ENCODE measurements at regions not wholly inside any gene's neighbourhood (a gene's known extent, or its start where the extent isn't known, plus 50 kb on each side); places are given as distances from the start of the nearest gene placed in this dataset.

- DNase-seq (ENCODE audit: low read depth): no peak
These were observed 937.6 kb upstream of the SLIT2 start for GRCh38 chr4:19314116-19314515.

- DNase-seq (ENCODE audit: low read depth): no peak
These were observed 942.3 kb upstream of the SLIT2 start for GRCh38 chr4:19309378-19309777.

DNA sequence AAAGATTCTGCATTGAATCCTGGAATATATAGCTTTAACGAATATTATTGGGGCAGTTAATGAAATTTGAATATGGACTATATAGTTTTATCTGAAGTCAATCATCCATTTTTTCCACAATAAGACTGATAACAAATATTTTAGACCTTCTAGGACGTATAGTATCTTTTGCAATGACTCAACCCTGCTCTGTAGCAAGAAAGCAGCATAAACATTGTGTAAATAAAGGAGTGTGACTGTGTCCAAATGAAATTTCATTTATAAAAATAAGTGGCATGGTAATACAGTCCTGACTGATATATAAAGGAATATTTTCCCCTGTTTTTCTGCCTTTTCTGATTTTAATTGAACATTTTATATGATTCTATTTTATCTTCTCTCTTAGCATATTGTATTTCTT is 947.7 kb upstream of the SLIT2 start:
- no peak for DNase-seq (ENCODE audit: low read depth)

- no peak for DNase-seq (ENCODE audit: low read depth)
These were observed 950.2 kb upstream of the SLIT2 start for GRCh38 chr4:19301527-19301926.

- no peak for DNase-seq (ENCODE audit: low read depth)
These were observed 951.5 kb upstream of the SLIT2 start for GRCh38 chr4:19300213-19300612.

GRCh38 chr4:19298998-19299397 is 952.7 kb upstream of the SLIT2 start:
- no peak for DNase-seq (ENCODE audit: low read depth)

GRCh38 chr4:19293781-19294180 is 957.9 kb upstream of the SLIT2 start:
- DNase-seq (ENCODE audit: low read depth): no peak

- DNase-seq (ENCODE audit: low read depth): no peak
These were observed 958.6 kb upstream of the SLIT2 start for GRCh38 chr4:19293080-19293479.

DNA sequence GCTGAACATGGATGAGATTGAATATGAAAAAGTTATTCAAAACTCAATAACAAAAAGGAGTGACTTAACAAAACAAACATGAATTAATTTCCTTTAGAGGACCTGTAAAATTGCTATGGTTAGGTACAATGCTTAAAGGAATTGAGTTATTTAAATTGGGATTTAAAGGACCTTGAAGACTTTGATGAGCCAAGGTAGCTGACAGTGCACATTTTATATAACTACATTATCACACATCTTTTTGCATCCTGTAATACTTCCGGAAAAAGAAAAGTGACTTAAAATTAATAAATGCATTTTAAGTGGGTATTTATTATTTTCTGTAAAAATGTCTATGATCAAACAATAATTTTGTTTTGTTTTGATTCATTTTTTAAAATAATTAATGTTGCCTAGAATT is 964.8 kb upstream of the SLIT2 start:
- DNase-seq (ENCODE audit: low read depth): no peak

DNA sequence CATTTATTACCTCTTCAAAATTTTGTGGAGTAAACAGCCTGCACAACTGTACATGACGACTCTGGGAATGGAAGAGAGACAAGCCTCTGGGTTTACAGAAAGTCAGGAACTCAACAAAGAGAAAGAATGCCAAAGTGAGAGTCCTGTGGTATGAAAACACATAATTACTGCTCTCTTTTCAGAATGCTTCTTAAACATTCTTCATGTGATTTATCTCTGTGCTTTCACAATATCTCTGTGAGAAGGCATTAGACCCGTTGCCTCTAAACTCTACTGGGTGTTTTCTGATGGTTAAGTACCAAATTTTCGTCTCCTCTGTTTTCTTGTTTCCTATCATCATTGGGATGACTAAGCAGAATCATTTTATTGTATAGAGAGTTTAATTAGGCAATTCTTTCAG is 966.6 kb upstream of the SLIT2 start:
- no peak for DNase-seq (ENCODE audit: low read depth)

DNA sequence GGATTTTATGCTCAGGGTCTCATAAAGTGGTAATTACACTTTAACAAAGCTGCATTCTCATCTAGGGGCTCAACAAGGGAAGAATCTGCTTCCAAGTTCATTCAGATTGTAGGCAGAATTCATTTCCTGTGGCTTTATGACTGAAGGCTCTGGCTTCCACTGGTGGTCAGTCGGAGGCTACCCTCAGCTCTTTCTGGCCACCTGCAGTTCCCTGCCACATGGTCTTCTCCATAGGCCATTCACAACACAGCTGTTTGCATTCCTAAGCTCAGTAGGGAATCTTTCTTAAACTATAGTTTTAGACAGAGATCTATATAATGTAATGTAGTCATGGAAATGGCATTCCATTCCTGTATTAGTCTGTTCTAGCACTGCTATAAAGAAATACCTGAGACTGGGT is 973.0 kb upstream of the SLIT2 start:
- no peak for DNase-seq (ENCODE audit: low read depth)

DNA sequence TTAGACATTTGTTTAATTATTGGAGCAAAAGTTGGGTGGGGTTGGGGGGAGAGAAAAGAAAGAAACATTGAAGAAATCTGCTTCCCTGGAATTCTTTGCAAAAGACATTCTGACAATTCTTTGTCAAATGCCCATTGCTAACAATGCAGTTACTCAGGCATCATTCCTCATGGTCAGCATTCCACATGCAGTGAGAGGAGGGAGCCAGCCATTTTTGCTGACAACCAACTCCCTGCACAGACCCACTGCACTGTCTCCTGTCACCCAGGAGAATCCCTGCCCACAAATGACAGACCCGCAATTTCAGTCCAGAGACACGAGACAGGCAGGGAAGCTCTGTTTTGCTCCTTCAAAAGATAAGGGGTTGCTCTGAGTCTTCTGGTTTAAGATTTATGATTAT is 985.1 kb upstream of the SLIT2 start:
- no peak for DNase-seq (ENCODE audit: low read depth)

- DNase-seq (ENCODE audit: low read depth): no peak
These were observed 989.2 kb upstream of the SLIT2 start for GRCh38 chr4:19262467-19262866.

GRCh38 chr4:19260346-19260745 is 991.4 kb upstream of the SLIT2 start:
- DNase-seq (ENCODE audit: low read depth): no peak

- DNase-seq (ENCODE audit: low read depth): no peak
These were observed 991.8 kb upstream of the SLIT2 start for GRCh38 chr4:19259920-19260319.

- DNase-seq (ENCODE audit: low read depth): no peak
These were observed 994.9 kb upstream of the SLIT2 start for GRCh38 chr4:19256823-19257222.

DNA sequence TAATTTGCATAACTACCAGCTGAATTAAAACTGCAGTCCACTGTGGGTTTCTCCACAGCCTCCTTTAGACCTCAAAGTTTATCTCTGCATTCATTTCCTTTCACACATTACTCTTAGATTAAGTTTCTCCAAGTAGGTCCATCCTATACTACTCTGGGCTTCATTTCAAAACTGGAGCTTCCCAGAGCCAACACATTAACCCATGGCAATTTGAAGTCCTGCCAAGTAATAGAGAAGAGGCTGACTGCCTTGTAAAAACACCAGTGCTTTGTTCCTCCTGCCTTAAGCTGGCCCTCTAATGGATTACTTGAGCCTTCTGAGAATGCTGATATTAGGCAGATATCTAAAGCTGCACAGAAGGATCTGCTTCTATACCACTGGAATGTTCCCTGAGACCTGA is 997.2 kb upstream of the SLIT2 start:
- DNase-seq (ENCODE audit: low read depth): no peak

GRCh38 chr4:19248023-19248422 is 1003.7 kb upstream of the SLIT2 start:
- no peak for DNase-seq (ENCODE audit: low read depth)

- no peak for DNase-seq (ENCODE audit: low read depth)
These were observed 1009.8 kb upstream of the SLIT2 start for GRCh38 chr4:19241895-19242294.

DNA sequence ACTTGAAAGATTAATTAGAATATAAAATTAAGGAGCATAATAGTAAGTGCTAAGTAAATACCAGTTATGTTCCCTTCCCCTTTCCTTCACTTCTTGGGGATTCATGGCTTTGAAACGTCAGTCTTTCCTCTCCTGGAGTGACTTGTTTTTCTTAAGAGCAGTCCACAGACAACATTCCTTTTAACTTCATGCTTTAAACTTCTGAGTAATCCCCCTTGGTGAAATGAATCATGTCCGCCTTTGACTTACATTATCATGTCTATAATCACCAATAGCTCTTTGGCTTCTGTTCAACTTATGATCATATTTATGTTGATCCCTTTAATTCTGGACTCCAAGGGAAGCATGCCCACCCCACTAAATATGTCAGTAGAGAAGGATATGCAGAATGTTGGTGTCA is 1012.1 kb upstream of the SLIT2 start:
- DNase-seq (ENCODE audit: low read depth): no peak

- DNase-seq (ENCODE audit: low read depth): no peak
These were observed 1015.2 kb upstream of the SLIT2 start for GRCh38 chr4:19236473-19236872.

DNA sequence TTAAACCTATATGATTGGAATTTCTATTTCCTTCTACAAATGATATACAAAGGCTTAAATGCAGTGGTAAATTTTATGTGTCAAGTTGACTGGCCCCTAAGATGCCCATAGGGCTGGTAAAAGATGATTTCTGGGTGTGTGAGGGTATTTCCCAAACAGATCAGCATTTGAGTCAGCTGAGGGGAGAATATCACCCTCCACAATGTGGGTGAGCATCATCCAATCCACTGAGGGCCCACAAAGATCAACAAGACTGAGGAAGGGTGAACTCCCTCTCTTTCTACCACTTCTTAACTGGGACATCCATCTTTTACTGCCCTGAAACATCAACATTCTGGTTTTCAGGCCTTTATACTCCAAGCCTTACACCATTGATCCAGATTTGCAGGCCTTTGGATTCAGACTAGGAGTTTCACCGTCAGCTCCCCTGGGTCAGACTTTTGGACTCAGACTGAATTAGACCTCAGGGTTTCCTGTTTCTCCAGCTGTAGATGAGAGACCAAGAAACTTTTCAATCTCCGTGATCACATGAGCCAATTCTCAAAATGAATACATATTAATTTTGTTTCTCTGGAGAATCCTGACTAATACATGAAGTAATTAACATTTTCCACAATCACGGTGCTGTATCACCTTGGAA is 1020.7 kb upstream of the SLIT2 start:
- DNase-seq (ENCODE audit: low read depth): no peak

DNA sequence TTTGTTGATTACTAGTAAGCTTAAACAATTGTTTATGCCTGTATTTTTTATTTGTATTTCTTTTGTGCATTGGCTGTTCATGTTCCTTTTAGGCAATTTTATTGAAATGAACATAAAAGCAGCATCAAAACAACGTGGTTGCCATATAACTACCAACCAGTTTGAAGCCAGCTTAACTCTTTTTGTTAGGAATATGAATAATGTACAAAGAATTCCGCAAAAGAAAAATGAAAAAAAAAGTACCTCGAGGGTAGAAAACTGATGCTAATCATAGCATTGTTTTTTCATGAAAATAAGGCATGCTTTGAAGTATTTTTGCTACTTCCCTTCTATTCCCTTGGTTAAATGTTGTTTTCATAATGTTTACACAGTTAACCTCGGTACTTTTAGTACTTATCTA is 1024.0 kb upstream of the SLIT2 start:
- DNase-seq (ENCODE audit: low read depth): no peak

DNA sequence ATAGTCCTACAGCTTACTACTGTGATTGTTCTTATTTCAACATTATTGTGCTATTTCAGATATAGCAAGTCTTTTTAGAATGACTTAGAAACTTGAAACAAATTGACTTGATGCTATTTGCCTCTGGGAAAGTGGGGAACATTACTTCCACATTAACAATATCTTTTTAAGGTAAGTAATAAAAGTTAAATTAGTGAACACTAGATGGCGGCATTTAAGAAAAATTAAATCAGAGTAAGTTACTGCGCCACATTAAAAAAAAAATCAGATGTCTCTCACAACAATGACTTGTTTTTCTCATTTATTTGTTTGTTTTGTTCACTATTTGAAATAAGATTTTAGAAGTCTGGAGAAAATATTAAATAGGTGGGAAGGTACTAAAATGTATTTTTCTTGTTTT is 1026.9 kb upstream of the SLIT2 start:
- DNase-seq (ENCODE audit: low read depth): no peak

DNA sequence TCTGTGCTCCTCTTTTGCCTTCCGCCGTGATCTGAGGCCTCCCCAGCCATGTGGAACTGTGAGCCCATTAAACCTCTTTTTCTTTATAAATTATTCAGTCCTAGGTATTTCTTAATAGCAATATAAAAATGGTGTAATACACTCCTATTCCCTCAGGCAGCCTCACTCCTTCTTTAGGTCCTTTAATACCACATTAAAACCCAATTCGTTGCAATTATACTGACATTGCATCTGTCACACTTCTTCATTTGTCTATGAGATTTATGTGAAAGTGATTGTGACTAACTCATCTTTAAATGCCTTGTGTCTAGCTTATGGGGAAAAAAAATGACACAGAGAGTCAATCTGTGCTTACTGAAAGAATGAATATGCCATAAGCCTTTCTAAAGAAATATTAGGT is 1035.2 kb upstream of the SLIT2 start:
- DNase-seq (ENCODE audit: low read depth): no peak

All from stimulated activated CD8-positive, alpha-beta memory T cell treated with anti-CD3 and anti-CD28 coated beads, Interleukin-4, amount 100 ng/mL, for 24 hours (primary cell).